IPS-18a (cell line): ENCODE measurements at regions not wholly inside any gene's neighbourhood (a gene's known extent, or its start where the extent isn't known, plus 50 kb on each side); places are given as distances from the start of the nearest gene placed in this dataset.
"Not testable (repeated sequence)": the region's sequence is repeated elsewhere in the genome, so short reads cannot be mapped to it uniquely, and the experiment has no call there.

Source experiments
- H3K27ac ChIP-seq: one replicate; pipeline ENCODE4 v1.5.1; 2013; ENCODE audit warnings: low read length
- H3K27me3 ChIP-seq: one replicate; pipeline ENCODE4 v1.6.1; 2013; ENCODE audit warnings: mild to moderate bottlenecking, low read length; ENCODE audit not compliant: control insufficient read depth, insufficient read depth
- H3K36me3 ChIP-seq: one replicate; pipeline ENCODE4 v1.6.1; 2013; ENCODE audit warnings: low read depth, low read length; ENCODE audit not compliant: control insufficient read depth
- H3K4me1 ChIP-seq: one replicate; pipeline ENCODE4 v1.6.1; 2013; ENCODE audit warnings: low read depth, low read length; ENCODE audit not compliant: control insufficient read depth
- H3K4me3 ChIP-seq: one replicate; pipeline ENCODE4 v1.5.1; 2013; ENCODE audit warnings: low read length
- H3K9ac ChIP-seq: one replicate; pipeline ENCODE4 v1.6.1; 2013; ENCODE audit warnings: mild to moderate bottlenecking, low read length, moderate library complexity
- H3K9me3 ChIP-seq: one replicate; pipeline ENCODE4 v1.6.1; 2013; ENCODE audit warnings: low read depth, low read length; ENCODE audit not compliant: control insufficient read depth

- no peak overlapping the region for H3K9ac ChIP-seq
- H3K9me3 ChIP-seq, result no peaks in the 10 kb centered on the region
- no peak overlapping the region for H3K27ac ChIP-seq
- no peaks in the 10 kb centered on the region for H3K4me1 ChIP-seq
- H3K4me3 ChIP-seq, result no peak overlapping the region
- no peaks in the 10 kb centered on the region for H3K36me3 ChIP-seq
- H3K27me3 ChIP-seq, result no peaks in the 10 kb centered on the region
These were observed 457.2 kb downstream of the AEBP2 start for GRCh38 chr12:19896534-19896933.

GRCh38 chr12:19897900-19898408 is 458.7 kb downstream of the AEBP2 start:
- no peaks in the 10 kb centered on the region for H3K4me1 ChIP-seq
- H3K36me3 ChIP-seq, result no peaks in the 10 kb centered on the region
- H3K27me3 ChIP-seq, result no peaks in the 10 kb centered on the region
- H3K9ac ChIP-seq, result no peak overlapping the region
- no peak overlapping the region for H3K27ac ChIP-seq
- no peaks in the 10 kb centered on the region for H3K9me3 ChIP-seq
- no peak overlapping the region for H3K4me3 ChIP-seq

GRCh38 chr12:19901841-19902240 is 462.5 kb downstream of the AEBP2 start:
- H3K36me3 ChIP-seq, result no peaks in the 10 kb centered on the region
- H3K4me1 ChIP-seq, result no peaks in the 10 kb centered on the region
- H3K4me3 ChIP-seq, result no peak overlapping the region
- H3K27me3 ChIP-seq, result no peaks in the 10 kb centered on the region
- H3K27ac ChIP-seq, result no peak overlapping the region
- H3K9ac ChIP-seq, result no peak overlapping the region
- no peaks in the 10 kb centered on the region for H3K9me3 ChIP-seq

GRCh38 chr12:19904819-19905218 is 463.5 kb upstream of the PDE3A start:
- H3K9me3 ChIP-seq, result no peaks in the 10 kb centered on the region
- no peak overlapping the region for H3K9ac ChIP-seq
- H3K27ac ChIP-seq, result no peak overlapping the region
- H3K4me3 ChIP-seq, result no peak overlapping the region
- no peaks in the 10 kb centered on the region for H3K36me3 ChIP-seq
- H3K4me1 ChIP-seq, result no peaks in the 10 kb centered on the region
- no peaks in the 10 kb centered on the region for H3K27me3 ChIP-seq

GRCh38 chr12:19908830-19909229 is 459.5 kb upstream of the PDE3A start:
- H3K36me3 ChIP-seq, result no peaks in the 10 kb centered on the region
- no peak overlapping the region for H3K27ac ChIP-seq
- peaks cover 7% of the 10 kb centered on the region for H3K4me1 ChIP-seq
- H3K27me3 ChIP-seq, result no peaks in the 10 kb centered on the region
- no peaks in the 10 kb centered on the region for H3K9me3 ChIP-seq
- H3K4me3 ChIP-seq, result no peak overlapping the region
- no peak overlapping the region for H3K9ac ChIP-seq

- Histone ChIP-seq H3K9me3 (no peaks in the 10 kb centered on the region), H3K4me1 (peaks cover 13% of the 10 kb centered on the region), H3K27ac (no peak overlapping the region), H3K36me3 (no peaks in the 10 kb centered on the region), H3K4me3 (no peak overlapping the region), H3K9ac (no peak overlapping the region), H3K27me3 (no peaks in the 10 kb centered on the region)
These were observed 458.9 kb upstream of the PDE3A start for GRCh38 chr12:19909418-19909817.

- Histone ChIP-seq H3K9ac (no peak overlapping the region), H3K36me3 (no peaks in the 10 kb centered on the region), H3K27ac (no peak overlapping the region), H3K27me3 (no peaks in the 10 kb centered on the region), H3K9me3 (no peaks in the 10 kb centered on the region), H3K4me1 (peaks cover 25% of the 10 kb centered on the region), H3K4me3 (no peak overlapping the region)
These were observed 457.7 kb upstream of the PDE3A start for GRCh38 chr12:19910681-19911080.

GRCh38 chr12:19912991-19913390 is 455.3 kb upstream of the PDE3A start:
- Histone ChIP-seq H3K9me3 (no peaks in the 10 kb centered on the region), H3K4me1 (peaks cover 32% of the 10 kb centered on the region), H3K27ac (no peak overlapping the region), H3K36me3 (no peaks in the 10 kb centered on the region), H3K4me3 (no peak overlapping the region), H3K27me3 (no peaks in the 10 kb centered on the region), H3K9ac (no peak overlapping the region)

- peaks cover 32% of the 10 kb centered on the region for H3K4me1 ChIP-seq
- H3K27ac ChIP-seq, result no peak overlapping the region
- H3K9ac ChIP-seq, result no peak overlapping the region
- no peaks in the 10 kb centered on the region for H3K27me3 ChIP-seq
- no peaks in the 10 kb centered on the region for H3K9me3 ChIP-seq
- H3K4me3 ChIP-seq, result no peak overlapping the region
- H3K36me3 ChIP-seq, result no peaks in the 10 kb centered on the region
These were observed 452.7 kb upstream of the PDE3A start for GRCh38 chr12:19915392-19916195.

- Histone ChIP-seq H3K4me1 (peaks cover 32% of the 10 kb centered on the region), H3K4me3 (no peak overlapping the region), H3K27me3 (no peaks in the 10 kb centered on the region), H3K9me3 (no peaks in the 10 kb centered on the region), H3K36me3 (no peaks in the 10 kb centered on the region), H3K9ac (no peak overlapping the region), H3K27ac (no peak overlapping the region)
These were observed 452.1 kb upstream of the PDE3A start for GRCh38 chr12:19916196-19916753.

GRCh38 chr12:19916974-19917373 is 451.4 kb upstream of the PDE3A start:
- Histone ChIP-seq H3K27ac (no peak overlapping the region), H3K9ac (no peak overlapping the region), H3K4me3 (no peak overlapping the region), H3K27me3 (no peaks in the 10 kb centered on the region), H3K4me1 (peaks cover 32% of the 10 kb centered on the region), H3K36me3 (no peaks in the 10 kb centered on the region), H3K9me3 (no peaks in the 10 kb centered on the region)

- H3K4me3 ChIP-seq, H3K27me3 ChIP-seq, H3K4me1 ChIP-seq, H3K36me3 ChIP-seq, H3K27ac ChIP-seq, H3K9me3 ChIP-seq, H3K9ac ChIP-seq: not testable (repeated sequence)
These were observed 446.6 kb upstream of the PDE3A start for GRCh38 chr12:19921716-19922115.
